ENCODE measurements at regions not wholly inside any gene's neighbourhood (a gene's known extent, or its start where the extent isn't known, plus 50 kb on each side); places are given as distances from the start of the nearest gene placed in this dataset.

DNA sequence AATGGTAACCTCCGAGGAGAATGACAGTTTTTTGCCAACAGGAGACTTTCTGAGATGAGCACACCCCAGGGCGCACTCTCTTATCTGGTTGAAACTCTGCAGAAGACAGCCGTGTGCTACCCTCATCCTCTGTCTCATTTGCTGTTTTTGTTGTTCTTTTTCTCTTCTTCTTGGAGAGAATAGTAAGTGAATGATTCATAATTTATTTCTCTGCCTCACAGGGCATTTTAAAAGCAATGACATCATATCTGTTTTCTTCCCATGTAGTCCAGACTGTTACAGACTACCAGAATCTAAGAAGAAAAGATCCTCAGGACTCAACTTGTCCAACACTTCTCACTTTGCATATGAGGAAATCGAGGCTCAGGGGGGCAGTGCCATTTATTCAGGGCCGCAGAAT is 771.1 kb upstream of the GRM7 start:
- no peak overlapping the region for H3K4me3 Mint-ChIP-seq
- peaks cover 2% of the 10 kb centered on the region for H3K9me3 Mint-ChIP-seq
- no peaks in the 10 kb centered on the region for H3K36me3 Mint-ChIP-seq (ENCODE audit: low read depth)
- DNase-seq (ENCODE audit: low read depth, low spot score) = no peak
- no peaks in the 10 kb centered on the region for H3K27me3 Mint-ChIP-seq (ENCODE audit: low read depth)
- no peaks in the 10 kb centered on the region for H3K4me1 Mint-ChIP-seq
- H3K27ac Mint-ChIP-seq (ENCODE audit: unreplicated experiment) = no peak overlapping the region
- no peak for TF ChIP-seq CTCF (conservative IDR thresholded peaks at IDR 0.05)

DNA sequence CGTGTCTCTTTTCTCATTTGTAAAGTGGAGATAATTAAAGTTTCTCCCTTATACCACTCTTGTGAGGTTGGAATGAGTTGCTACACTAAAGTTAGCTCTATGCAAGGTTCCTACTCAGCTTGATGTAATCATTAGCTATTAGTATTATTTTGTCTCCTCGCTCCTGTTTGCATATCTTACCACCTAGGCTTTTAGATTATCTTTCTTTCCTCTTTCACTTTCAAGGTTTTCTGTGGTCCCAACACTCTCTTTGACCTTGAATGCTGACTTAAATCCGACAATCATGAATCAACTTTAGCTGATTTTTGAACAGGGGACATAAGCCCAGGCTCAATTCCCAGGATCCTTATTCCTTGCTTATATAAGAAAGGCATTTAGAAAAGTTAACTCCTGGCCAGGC is 769.7 kb upstream of the GRM7 start:
- Mint-ChIP-seq H3K27me3 (ENCODE audit: low read depth) (no peaks in the 10 kb centered on the region), H3K27ac (ENCODE audit: unreplicated experiment) (no peak overlapping the region), H3K4me1 (no peaks in the 10 kb centered on the region), H3K9me3 (no peaks in the 10 kb centered on the region), H3K36me3 (ENCODE audit: low read depth) (no peaks in the 10 kb centered on the region), H3K4me3 (no peak overlapping the region)
- no peak for DNase-seq (ENCODE audit: low read depth, low spot score)
- TF ChIP-seq CTCF (conservative IDR thresholded peaks at IDR 0.05) = no peak

GRCh38 chr3:6095006-6095405 is 765.9 kb upstream of the GRM7 start:
- Mint-ChIP-seq H3K4me1 (no peaks in the 10 kb centered on the region), H3K27me3 (ENCODE audit: low read depth) (no peaks in the 10 kb centered on the region), H3K36me3 (ENCODE audit: low read depth) (no peaks in the 10 kb centered on the region), H3K9me3 (peaks cover 4% of the 10 kb centered on the region), H3K4me3 (no peak overlapping the region), H3K27ac (ENCODE audit: unreplicated experiment) (no peak overlapping the region)
- TF ChIP-seq CTCF (conservative IDR thresholded peaks at IDR 0.05) = no peak
- DNase-seq (ENCODE audit: low read depth, low spot score) = no peak

- no peaks in the 10 kb centered on the region for H3K4me1 Mint-ChIP-seq
- H3K27ac Mint-ChIP-seq (ENCODE audit: unreplicated experiment) = no peak overlapping the region
- H3K9me3 Mint-ChIP-seq = peaks cover 4% of the 10 kb centered on the region
- H3K4me3 Mint-ChIP-seq = no peak overlapping the region
- DNase-seq (ENCODE audit: low read depth, low spot score) = no peak
- H3K27me3 Mint-ChIP-seq (ENCODE audit: low read depth) = no peaks in the 10 kb centered on the region
- no peak for TF ChIP-seq CTCF (conservative IDR thresholded peaks at IDR 0.05)
- no peaks in the 10 kb centered on the region for H3K36me3 Mint-ChIP-seq (ENCODE audit: low read depth)
Measured at GRCh38 chr3:6097021-6097420, 763.9 kb upstream of the GRM7 start.

GRCh38 chr3:6097556-6097955 is 763.4 kb upstream of the GRM7 start:
- TF ChIP-seq CTCF (conservative IDR thresholded peaks at IDR 0.05) = no peak
- Mint-ChIP-seq H3K27me3 (ENCODE audit: low read depth) (no peaks in the 10 kb centered on the region), H3K4me1 (no peaks in the 10 kb centered on the region), H3K27ac (ENCODE audit: unreplicated experiment) (no peak overlapping the region), H3K9me3 (peaks cover 4% of the 10 kb centered on the region), H3K4me3 (no peak overlapping the region), H3K36me3 (ENCODE audit: low read depth) (no peaks in the 10 kb centered on the region)
- no peak for DNase-seq (ENCODE audit: low read depth, low spot score)

Data from neural crest cell (in vitro differentiated cells).